H1 (cell line): ENCODE measurements at regions not wholly inside any gene's neighbourhood (a gene's known extent, or its start where the extent isn't known, plus 50 kb on each side); places are given as distances from the start of the nearest gene placed in this dataset.

Source experiments
- CTCF ChIA-PET: fragments of 300-600 bp; sonication (Branson Sonifier 250); formaldehyde crosslinking; loops from one replicate; lab custom pipeline; 2021; ENCODE audit not compliant: partially characterized antibody; lab: Charles Lee
- POLR2A ChIA-PET: fragments of 300-600 bp; sonication (Branson Sonifier 250); formaldehyde crosslinking; loops from one replicate; lab custom pipeline; 2021; ENCODE audit warnings: inconsistent platforms; ENCODE audit not compliant: partially characterized antibody; lab: Charles Lee
- DNase-seq, 2 experiments: peaks; one replicate each; pipeline versions ENCODE4 v3.0.0 to v3.0.0-alpha.2; 2010 to 2022; ENCODE audit warnings: low spot score in 2 of 2, low read depth in 1 of 2, mixed read lengths in 1 of 2
- FAIRE-seq: peaks from 2 replicates; lab custom pipeline; 2011; peaks lifted over from hg19 to GRCh38; lab: Jason Lieb, UNC
- H2AFZ ChIP-seq: 2 replicates; pipeline ENCODE4 v1.8.1; 2012; ENCODE audit warnings: low read length, inconsistent platforms
- H2AK5ac ChIP-seq: 2 replicates; pipeline ENCODE4 v1.6.1; 2013; ENCODE audit warnings: low read depth, low read length
- H2BK120ac ChIP-seq: replicated peaks from 2 replicates; pipeline ENCODE3; 2013; ENCODE audit warnings: low read depth, low read length, inconsistent platforms
- H2BK12ac ChIP-seq: 2 replicates; pipeline ENCODE4 v1.6.1; 2013; ENCODE audit warnings: low read depth, low read length
- H2BK15ac ChIP-seq: 2 replicates; pipeline ENCODE4 v1.6.1; 2013; ENCODE audit warnings: low read length
- H2BK20ac ChIP-seq: 2 replicates; pipeline ENCODE4 v1.6.1; 2013; ENCODE audit warnings: low read length
- H2BK5ac ChIP-seq: 2 replicates; pipeline ENCODE4 v1.6.1; 2013; ENCODE audit warnings: low read depth, low read length
- H3K14ac ChIP-seq: 2 replicates; pipeline ENCODE4 v1.6.1; 2013; ENCODE audit warnings: inconsistent platforms; ENCODE audit not compliant: insufficient read length
- H3K18ac ChIP-seq: 2 replicates; pipeline ENCODE4 v1.6.1; 2013; ENCODE audit warnings: low read length; ENCODE audit errors: extremely low read depth
- H3K23ac ChIP-seq: 2 replicates; pipeline ENCODE4 v1.6.1; 2013; ENCODE audit warnings: inconsistent platforms; ENCODE audit not compliant: insufficient read length
- H3K23me2 ChIP-seq: 2 replicates; pipeline ENCODE4 v1.6.1; 2013; ENCODE audit warnings: low read depth, low read length
- H3K27ac ChIP-seq: 2 replicates; pipeline ENCODE4 v1.6.1; 2011; ENCODE audit warnings: low read depth, low read length, inconsistent platforms
- H3K27me3 ChIP-seq, 4 experiments: replicated peaks in 1 of 4; 1 replicate in 1 of 4; 2 replicates in 3 of 4; pipeline versions ENCODE4 v1.6.1 to v1.8.1; 2011 to 2013; ENCODE audit warnings: low read length in 3 of 4, mild to moderate bottlenecking in 3 of 4, inconsistent platforms in 2 of 4, mixed read lengths in 2 of 4, moderate library complexity in 1 of 4; ENCODE audit not compliant: control insufficient read depth in 3 of 4, insufficient read depth in 3 of 4; ENCODE audit errors: extremely low read depth in 1 of 4
- H3K36me3 ChIP-seq, 4 experiments: 2 replicates each; pipeline versions ENCODE4 v1.6.1 to v1.8.1; 2011 to 2013; ENCODE audit warnings: mild to moderate bottlenecking in 4 of 4, low read length in 3 of 4, moderate library complexity in 2 of 4, control low read depth in 1 of 4, inconsistent platforms in 1 of 4; ENCODE audit not compliant: insufficient read depth in 4 of 4, control insufficient read depth in 2 of 4
- H3K4ac ChIP-seq: replicated peaks from 2 replicates; pipeline ENCODE3; 2013; ENCODE audit warnings: low read length, low read depth, mixed read lengths, inconsistent platforms; ENCODE audit not compliant: insufficient read length
- H3K4me1 ChIP-seq, 4 experiments: replicated peaks in 1 of 4; 1 replicate in 1 of 4; 2 replicates in 3 of 4; pipeline versions ENCODE4 v1.6.1 to v1.8.1; 2011 to 2013; ENCODE audit warnings: low read length in 3 of 4, inconsistent platforms in 2 of 4, mixed read lengths in 1 of 4; ENCODE audit not compliant: insufficient read depth in 4 of 4, control insufficient read depth in 3 of 4
- H3K4me2 ChIP-seq, 2 experiments: 2 replicates each; pipeline versions ENCODE4 v1.6.1 to v1.8.1; 2011 to 2013; ENCODE audit warnings: low read depth in 2 of 2, low read length in 2 of 2, control low read depth in 1 of 2, inconsistent platforms in 1 of 2, mild to moderate bottlenecking in 1 of 2; ENCODE audit not compliant: insufficient read depth in 1 of 2
- H3K4me3 ChIP-seq, 4 experiments: fragments of 200-600, 300-600 bp in 1 of 4; sonication (generic), shearing (Covaris generic), sonication (Bioruptor Twin) in 1 of 4; 2 replicates each; pipeline versions ENCODE4 v1.5.1 to v1.8.1; 2011 to 2016; ENCODE audit warnings: low read length in 4 of 4, low read depth in 3 of 4, control low read depth in 2 of 4, inconsistent platforms in 2 of 4, mild to moderate bottlenecking in 2 of 4, mixed read lengths in 1 of 4, moderate library complexity in 1 of 4; ENCODE audit not compliant: insufficient read depth in 2 of 4; ENCODE audit errors: extremely low read depth in 1 of 4
- H3K56ac ChIP-seq: replicated peaks from 2 replicates; pipeline ENCODE3; 2013; ENCODE audit warnings: low read depth, mild to moderate bottlenecking, mixed read lengths, low read length, inconsistent platforms; ENCODE audit not compliant: insufficient read length
- H3K79me1 ChIP-seq: 2 replicates; pipeline ENCODE4 v1.6.1; 2013; ENCODE audit warnings: low read depth, low read length, control low read depth
- H3K79me2 ChIP-seq, 2 experiments: 2 replicates each; pipeline versions ENCODE4 v1.6.1 to v1.8.1; 2012 to 2013; ENCODE audit warnings: low read length in 2 of 2, mild to moderate bottlenecking in 2 of 2, inconsistent platforms in 1 of 2; ENCODE audit not compliant: insufficient read depth in 2 of 2, control insufficient read depth in 1 of 2
- H3K9ac ChIP-seq, 4 experiments: replicated peaks in 1 of 4; 1 replicate in 1 of 4; 2 replicates in 3 of 4; pipeline versions ENCODE4 v1.6.1 to v1.8.1; 2011 to 2013; ENCODE audit warnings: low read depth in 3 of 4, low read length in 3 of 4, control low read depth in 2 of 4, mild to moderate bottlenecking in 2 of 4, moderate library complexity in 2 of 4, inconsistent platforms in 1 of 4; ENCODE audit errors: extremely low read depth in 1 of 4
- H3K9me3 ChIP-seq, 2 experiments: 2 replicates each; pipeline versions ENCODE4 v1.6.1 to v1.8.1; 2012 to 2013; ENCODE audit warnings: mild to moderate bottlenecking in 2 of 2, moderate library complexity in 2 of 2, control low read depth in 1 of 2, inconsistent platforms in 1 of 2, low read depth in 1 of 2, low read length in 1 of 2, mixed read lengths in 1 of 2; ENCODE audit not compliant: insufficient read depth in 2 of 2
- H4K20me1 ChIP-seq, 2 experiments: replicated peaks in 1 of 2; 2 replicates each; pipeline versions ENCODE3 to v1.8.1; 2011 to 2013; ENCODE audit warnings: inconsistent platforms in 2 of 2, low read length in 2 of 2, mild to moderate bottlenecking in 1 of 2; ENCODE audit not compliant: insufficient read depth in 2 of 2, control insufficient read depth in 1 of 2
- H4K5ac ChIP-seq: 2 replicates; pipeline ENCODE4 v1.6.1; 2013; ENCODE audit warnings: low read length, low read depth, mixed read lengths, inconsistent platforms; ENCODE audit not compliant: insufficient read length
- H4K8ac ChIP-seq: 2 replicates; pipeline ENCODE4 v1.8.0; 2013; ENCODE audit warnings: mild to moderate bottlenecking, moderate library complexity, low read length, inconsistent platforms; ENCODE audit not compliant: insufficient read depth; ENCODE audit errors: extremely low read depth
- H4K91ac ChIP-seq: replicated peaks from 2 replicates; pipeline ENCODE3; 2013; ENCODE audit warnings: low read length, mixed read lengths, inconsistent platforms; ENCODE audit not compliant: insufficient read length
- CEBPB ChIP-seq: IDR thresholded peaks from 2 replicates; pipeline ENCODE4 v1.6.1; 2012; ENCODE audit warnings: low read depth, low read length
- E2F6 ChIP-seq: IDR thresholded peaks from 2 replicates; pipeline ENCODE4 v1.6.1; 2012; ENCODE audit warnings: inconsistent platforms
- EP300 ChIP-seq, 2 experiments: IDR thresholded peaks; 1 replicate in 1 of 2; 2 replicates in 1 of 2; pipeline ENCODE4 v1.6.1; 2011 to 2012; ENCODE audit warnings: low read depth in 2 of 2, low read length in 2 of 2, mild to moderate bottlenecking in 2 of 2, borderline replicate concordance in 1 of 2, inconsistent platforms in 1 of 2, moderate library complexity in 1 of 2
- HDAC2 ChIP-seq, 2 experiments: fragments of 300-600 bp in 1 of 2; sonication (generic) in 1 of 2; IDR thresholded peaks; 2 replicates each; pipeline ENCODE4 v1.6.1; 2011 to 2012; ENCODE audit warnings: low read depth in 2 of 2, low read length in 2 of 2, mild to moderate bottlenecking in 2 of 2, moderate library complexity in 2 of 2, borderline replicate concordance in 1 of 2, inconsistent platforms in 1 of 2
- JUN ChIP-seq: IDR thresholded peaks from 2 replicates; pipeline ENCODE4 v1.6.1; 2011; ENCODE audit warnings: low read depth, mild to moderate bottlenecking, improper control_type of control experiment, low read length
- KDM1A ChIP-seq: fragments of 200-600, 300-600 bp; sonication (generic); IDR thresholded peaks from 2 replicates; pipeline ENCODE4 v1.7.1; 2016; ENCODE audit warnings: mild to moderate bottlenecking, low read length, borderline replicate concordance
- POLR2AphosphoS5 ChIP-seq: IDR thresholded peaks from 2 replicates; pipeline ENCODE4 v1.6.1; 2011; ENCODE audit warnings: low read depth, low read length
- SIX5 ChIP-seq: IDR thresholded peaks from 2 replicates; pipeline ENCODE4 v1.6.1; 2011; ENCODE audit warnings: mild to moderate bottlenecking, low read depth, low read length
- SUZ12 ChIP-seq: fragments of 200-600 bp; sonication (generic); IDR thresholded peaks from 2 replicates; pipeline ENCODE4 v1.6.1; 2012; ENCODE audit warnings: mild to moderate bottlenecking, inconsistent platforms, low read length, moderate library complexity, mixed read lengths
- TBP ChIP-seq: IDR thresholded peaks from 2 replicates; pipeline ENCODE4 v1.6.1; 2011; ENCODE audit warnings: low read depth, low read length, improper control_type of control experiment
- WGBS, 2 experiments: shearing (Covaris generic) in 1 of 2; methylation state at CpG; one replicate each; pipeline versions ENCODE4 v1.1.6 to v1.1.7; 2013 to 2015; ENCODE audit warnings: low lambda C conversion rate in 2 of 2, mixed read lengths in 2 of 2, inconsistent platforms in 1 of 2, low coverage in 1 of 2, missing lambda C conversion rate in 1 of 2; ENCODE audit not compliant: insufficient replicate concordance in 2 of 2, insufficient coverage in 1 of 2, insufficient read length in 1 of 2; ENCODE audit errors: extremely low coverage in 1 of 2, missing lambda C conversion rate in 1 of 2; 5-methylcytosine and 5-hydroxymethylcytosine counted together

GRCh38 chr3:148546959-148547358 is 150.7 kb upstream of the AGTR1 start:
- no peak overlapping the region for H3K23ac ChIP-seq
- no peak overlapping the region for H3K18ac ChIP-seq
- no peak for FAIRE-seq
- H3K56ac ChIP-seq, result no peak overlapping the region
- H4K5ac ChIP-seq, result no peak overlapping the region
- H2BK12ac ChIP-seq, result no peak overlapping the region
- H3K4me1 ChIP-seq, result no peaks in the 10 kb centered on the region
- no peak for TF ChIP-seq TBP
- TF ChIP-seq KDM1A, result no peak
- no peak for TF ChIP-seq SIX5
- no peak for TF ChIP-seq JUN
- TF ChIP-seq SUZ12, result no peak
- no peak for TF ChIP-seq POLR2AphosphoS5
- no peak for TF ChIP-seq CEBPB
- TF ChIP-seq EP300 (IDR thresholded peaks at IDR 0.05; ENCODE audit: borderline replicate concordance in 1 of 2, low read depth in 2 of 2, low read length in 2 of 2), result no peak
- TF ChIP-seq E2F6, result no peak
- no peak for TF ChIP-seq HDAC2 (IDR thresholded peaks at IDR 0.05; ENCODE audit: borderline replicate concordance in 1 of 2, low read depth in 2 of 2, low read length in 2 of 2)
- TF ChIP-seq, all 59 proteins: peak for 0
- Histone ChIP-seq H3K79me2 (no peaks in the 10 kb centered on the region), H3K14ac (no peak overlapping the region), H3K9ac (no peak overlapping the region), H3K23me2 (no peaks in the 10 kb centered on the region), H3K4ac (no peak overlapping the region), H2AK5ac (no peak overlapping the region), H3K9me3 (no peaks in the 10 kb centered on the region), H2AFZ (no peak overlapping the region), H2BK15ac (no peak overlapping the region), H2BK5ac (no peak overlapping the region), H4K91ac (no peak overlapping the region), H3K36me3 (no peaks in the 10 kb centered on the region), H4K8ac (no peak overlapping the region), H3K4me2 (no peak overlapping the region), H2BK120ac (no peak overlapping the region), H3K27me3 (no peaks in the 10 kb centered on the region), H4K20me1 (no peaks in the 10 kb centered on the region), H2BK20ac (no peak overlapping the region), H3K27ac (no peak overlapping the region), H3K4me3 (no peak overlapping the region), H3K79me1 (no peaks in the 10 kb centered on the region)
- 90% methylated on average over 1 of the region's 1 CpG; no CpG with 5 or more reads in 1 of the 2 experiments for WGBS, 2 experiments
- CTCF ChIA-PET, result interaction anchor here (0.8 kb wide), 1 partner anchor 84 kb away, joined by 3 read pairs; no protein-coding TSS in a partner anchor
- DNase-seq, result no peak
- POLR2A ChIA-PET, result no interaction called here
